Ascending aorta (tissue), 2 donors: ENCODE measurements at regions not wholly inside any gene's neighbourhood (a gene's known extent, or its start where the extent isn't known, plus 50 kb on each side); places are given as distances from the start of the nearest gene placed in this dataset.

Experiments used
- DNase-seq, 2 donors: peaks; one replicate each; pipeline ENCODE4 v3.0.0-alpha.2; 2019; ENCODE audit warnings: low spot score in 2 of 2
- H3K27ac ChIP-seq, 2 donors: fragments of 200-600 bp; sonication (generic); one replicate each; pipeline ENCODE4 v1.5.1; 2016 to 2017; ENCODE audit warnings: mild to moderate bottlenecking in 1 of 2
- H3K27me3 ChIP-seq: fragments of 200-600 bp; sonication (generic); one replicate; pipeline ENCODE4 v1.5.1; 2017
- H3K36me3 ChIP-seq, 2 donors: fragments of 200-600 bp; sonication (generic); one replicate each; pipeline ENCODE4 v1.5.1; 2016
- H3K4me1 ChIP-seq, 2 donors: fragments of 200-600 bp; sonication (generic); one replicate each; pipeline ENCODE4 v1.5.1; 2016 to 2017; ENCODE audit warnings: mild to moderate bottlenecking in 1 of 2
- H3K4me3 ChIP-seq, 2 donors: fragments of 200-600 bp; sonication (generic); one replicate each; pipeline ENCODE4 v1.5.1; 2016 to 2017; ENCODE audit warnings: mild to moderate bottlenecking in 1 of 2
- H3K9me3 ChIP-seq, 2 donors: fragments of 200-600 bp; sonication (generic); one replicate each; pipeline ENCODE4 v1.5.1; 2016
- intact Hi-C: fragments of 100-400 bp; cut with DNase I; formaldehyde crosslinking; loops from one replicate; pipeline ENCODE4 v1.15.1; 2023
- TF ChIP-seq, protein P1 (sequence below), 3 experiments: fragments of 200-600 bp in 2 of 3; fragments of 450-650 bp in 1 of 3; sonication (generic) in 2 of 3; IDR thresholded peaks; one replicate each; pipeline ENCODE4 v1.5.1; 2016 to 2019; ENCODE audit warnings: antibody characterized with exemption in 3 of 3, mild to moderate bottlenecking in 1 of 3, moderate library complexity in 1 of 3

DNA sequence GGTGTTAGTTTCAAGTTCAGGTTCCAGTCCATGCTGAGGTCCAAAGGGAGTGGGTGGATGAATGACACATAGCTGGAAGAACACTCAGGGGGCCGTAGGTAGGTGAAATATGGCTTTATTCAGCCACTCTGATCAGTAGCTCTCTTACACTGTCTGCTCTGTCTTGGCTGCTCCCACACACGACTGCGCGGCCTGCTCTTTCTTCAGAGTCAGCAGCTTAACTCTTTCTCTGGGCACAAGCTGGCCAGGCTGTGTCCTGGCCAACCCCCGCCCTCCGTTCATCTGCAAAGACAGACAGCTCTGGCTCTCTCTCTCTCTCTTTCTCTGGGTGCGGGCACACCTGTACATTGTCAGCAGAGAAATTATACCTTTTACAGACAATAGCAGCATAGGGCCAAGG, 317.4 kb upstream of the SORCS1 start:
- intact Hi-C loops = no loop called here
- Histone ChIP-seq H3K9me3 (no peaks in the 10 kb centered on the region), H3K27me3 (no peaks in the 10 kb centered on the region), H3K36me3 (no peaks in the 10 kb centered on the region), H3K4me1 (no peaks in the 10 kb centered on the region), H3K27ac (no peak overlapping the region), H3K4me3 (no peak overlapping the region)
- no peak for DNase-seq
- TF ChIP-seq, protein P1, sequence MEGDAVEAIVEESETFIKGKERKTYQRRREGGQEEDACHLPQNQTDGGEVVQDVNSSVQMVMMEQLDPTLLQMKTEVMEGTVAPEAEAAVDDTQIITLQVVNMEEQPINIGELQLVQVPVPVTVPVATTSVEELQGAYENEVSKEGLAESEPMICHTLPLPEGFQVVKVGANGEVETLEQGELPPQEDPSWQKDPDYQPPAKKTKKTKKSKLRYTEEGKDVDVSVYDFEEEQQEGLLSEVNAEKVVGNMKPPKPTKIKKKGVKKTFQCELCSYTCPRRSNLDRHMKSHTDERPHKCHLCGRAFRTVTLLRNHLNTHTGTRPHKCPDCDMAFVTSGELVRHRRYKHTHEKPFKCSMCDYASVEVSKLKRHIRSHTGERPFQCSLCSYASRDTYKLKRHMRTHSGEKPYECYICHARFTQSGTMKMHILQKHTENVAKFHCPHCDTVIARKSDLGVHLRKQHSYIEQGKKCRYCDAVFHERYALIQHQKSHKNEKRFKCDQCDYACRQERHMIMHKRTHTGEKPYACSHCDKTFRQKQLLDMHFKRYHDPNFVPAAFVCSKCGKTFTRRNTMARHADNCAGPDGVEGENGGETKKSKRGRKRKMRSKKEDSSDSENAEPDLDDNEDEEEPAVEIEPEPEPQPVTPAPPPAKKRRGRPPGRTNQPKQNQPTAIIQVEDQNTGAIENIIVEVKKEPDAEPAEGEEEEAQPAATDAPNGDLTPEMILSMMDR (IDR thresholded peaks at IDR 0.05) = no peak

DNA sequence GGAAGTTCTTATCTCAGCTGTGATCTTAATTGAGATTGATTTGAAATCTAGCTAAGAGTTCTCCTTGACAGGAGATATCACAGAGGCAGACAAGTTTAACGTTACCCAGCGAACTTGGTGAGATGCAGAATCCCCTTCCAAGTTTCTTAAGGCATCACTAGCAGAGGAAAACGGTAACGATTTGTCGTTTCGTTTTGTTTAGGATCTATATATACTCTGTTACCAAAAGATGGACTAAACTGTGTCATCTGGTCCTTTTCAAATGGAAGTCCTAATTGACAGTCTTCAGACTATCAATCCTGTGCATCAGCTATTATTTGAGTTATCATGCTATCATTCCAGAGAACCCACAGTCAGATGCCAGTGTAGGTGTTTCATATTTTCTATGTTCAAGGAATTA, 316.7 kb upstream of the SORCS1 start:
- Histone ChIP-seq H3K9me3 (no peaks in the 10 kb centered on the region), H3K4me3 (no peak overlapping the region), H3K4me1 (no peaks in the 10 kb centered on the region), H3K27ac (no peak overlapping the region), H3K27me3 (no peaks in the 10 kb centered on the region), H3K36me3 (no peaks in the 10 kb centered on the region)
- intact Hi-C loops = no loop called here
- no peak for DNase-seq
- TF ChIP-seq, protein P1 (IDR thresholded peaks at IDR 0.05) = no peak

DNA sequence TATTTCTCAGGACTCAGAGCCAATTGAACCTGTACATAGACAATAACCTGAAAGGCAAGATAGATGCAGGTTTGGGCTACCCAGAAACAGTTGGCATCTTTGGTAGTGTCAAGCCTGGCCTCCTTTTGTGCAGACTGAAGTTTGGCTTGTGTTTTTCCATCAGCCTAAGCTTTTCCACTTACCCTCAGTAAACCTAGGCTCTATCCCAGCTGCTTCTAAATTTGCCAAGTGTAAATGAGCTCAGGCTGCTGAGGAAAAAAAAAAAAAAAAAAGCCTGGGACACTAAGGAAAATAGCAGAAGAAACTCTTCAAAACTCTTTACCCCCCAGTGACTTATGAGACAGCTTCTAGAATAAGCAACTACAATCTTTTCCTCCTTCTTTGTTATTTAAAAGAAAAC, 316.3 kb upstream of the SORCS1 start:
- Histone ChIP-seq H3K4me1 (no peaks in the 10 kb centered on the region), H3K27ac (no peak overlapping the region), H3K36me3 (no peaks in the 10 kb centered on the region), H3K9me3 (no peaks in the 10 kb centered on the region), H3K4me3 (no peak overlapping the region), H3K27me3 (no peaks in the 10 kb centered on the region)
- intact Hi-C loops = no loop called here
- TF ChIP-seq, protein P1 (IDR thresholded peaks at IDR 0.05) = no peak
- DNase-seq = no peak

DNA sequence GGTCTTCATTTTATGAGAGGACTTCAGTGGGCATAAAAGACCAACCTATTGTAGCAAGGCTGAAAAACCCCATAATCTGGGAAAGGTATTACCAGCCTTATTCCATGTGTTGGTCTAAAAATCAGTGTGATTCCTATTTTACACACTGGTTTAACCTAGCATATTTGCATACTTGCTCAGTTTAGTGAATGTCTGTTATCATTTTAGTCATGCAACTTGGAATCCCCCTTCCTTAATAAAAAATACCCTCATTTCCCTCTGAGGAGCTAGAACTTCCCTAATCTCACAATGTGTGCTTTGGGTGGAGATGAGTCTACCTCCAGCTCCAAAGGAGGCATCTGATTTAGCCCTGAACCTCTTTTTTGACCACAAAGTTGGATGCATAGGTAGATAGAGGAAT, 312.8 kb upstream of the SORCS1 start:
- intact Hi-C loops = no loop called here
- no peaks in the 10 kb centered on the region for H3K36me3 ChIP-seq
- DNase-seq = no peak
- H3K4me1 ChIP-seq = no peaks in the 10 kb centered on the region
- no peaks in the 10 kb centered on the region for H3K9me3 ChIP-seq
- H3K4me3 ChIP-seq = no peak overlapping the region
- no peaks in the 10 kb centered on the region for H3K27me3 ChIP-seq
- no peak overlapping the region for H3K27ac ChIP-seq
- TF ChIP-seq, protein P1 (IDR thresholded peaks at IDR 0.05) = no peak

DNA sequence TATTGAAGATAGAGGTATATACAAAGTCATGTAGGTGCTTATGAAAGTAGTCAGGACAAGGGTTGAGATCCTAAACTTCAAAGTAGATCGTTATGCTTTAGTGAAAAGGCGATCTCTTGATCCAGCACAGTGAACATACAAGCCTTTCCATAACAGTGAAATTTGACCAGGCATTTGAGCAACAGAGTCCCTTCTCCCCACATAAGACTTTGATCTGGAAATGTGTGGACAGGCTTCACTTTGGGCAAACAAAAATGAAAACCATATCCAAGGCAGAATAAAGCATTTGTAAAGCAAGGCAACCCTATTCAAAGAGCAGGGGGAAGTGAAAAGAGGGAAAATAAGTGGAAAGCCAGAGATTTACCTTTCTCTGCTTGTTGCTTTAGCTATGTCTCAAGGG, 311.9 kb upstream of the SORCS1 start:
- Histone ChIP-seq H3K27me3 (no peaks in the 10 kb centered on the region), H3K27ac (no peak overlapping the region), H3K4me1 (no peaks in the 10 kb centered on the region), H3K36me3 (no peaks in the 10 kb centered on the region), H3K9me3 (no peaks in the 10 kb centered on the region), H3K4me3 (no peak overlapping the region)
- no peak for DNase-seq
- intact Hi-C loops = no loop called here
- TF ChIP-seq, protein P1 (IDR thresholded peaks at IDR 0.05) = no peak

DNA sequence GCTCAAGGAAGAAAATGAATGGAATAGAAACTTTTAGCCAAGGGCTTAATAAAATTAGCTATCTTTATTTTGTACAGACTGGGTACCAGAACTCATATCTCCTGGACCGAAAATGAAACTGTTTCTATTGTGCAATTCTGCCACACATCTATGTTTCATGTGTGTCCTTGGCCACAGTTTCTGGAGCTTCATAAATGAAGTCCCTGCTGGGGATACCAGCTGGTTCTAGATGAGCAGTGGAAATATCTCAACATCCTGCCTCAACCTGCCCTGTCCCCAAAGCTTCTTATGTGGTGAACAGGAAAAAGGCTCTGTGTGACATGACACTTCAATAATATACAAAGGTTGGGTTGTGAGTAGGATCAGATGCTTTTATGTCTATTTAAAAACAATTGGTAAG, 310.1 kb upstream of the SORCS1 start:
- TF ChIP-seq, protein P1 (IDR thresholded peaks at IDR 0.05) = no peak
- H3K9me3 ChIP-seq = no peaks in the 10 kb centered on the region
- no peaks in the 10 kb centered on the region for H3K4me1 ChIP-seq
- intact Hi-C loops = no loop called here
- no peaks in the 10 kb centered on the region for H3K36me3 ChIP-seq
- H3K27me3 ChIP-seq = no peaks in the 10 kb centered on the region
- H3K27ac ChIP-seq = no peak overlapping the region
- no peak for DNase-seq
- no peak overlapping the region for H3K4me3 ChIP-seq
